NCI-H69 (cell line): ENCODE measurements at regions not wholly inside any gene's neighbourhood (a gene's known extent, or its start where the extent isn't known, plus 50 kb on each side); places are given as distances from the start of the nearest gene placed in this dataset.
A peak's percentile ranks its signal among the peaks of the same experiment; 100 is the strongest.
"Not testable (repeated sequence)": the region's sequence is repeated elsewhere in the genome, so short reads cannot be mapped to it uniquely, and the experiment has no call there.

ENCODE experiments used
- DNase-seq: peaks from one replicate; lab custom pipeline; 2025; lab: John Stamatoyannopoulos, UW

DNA sequence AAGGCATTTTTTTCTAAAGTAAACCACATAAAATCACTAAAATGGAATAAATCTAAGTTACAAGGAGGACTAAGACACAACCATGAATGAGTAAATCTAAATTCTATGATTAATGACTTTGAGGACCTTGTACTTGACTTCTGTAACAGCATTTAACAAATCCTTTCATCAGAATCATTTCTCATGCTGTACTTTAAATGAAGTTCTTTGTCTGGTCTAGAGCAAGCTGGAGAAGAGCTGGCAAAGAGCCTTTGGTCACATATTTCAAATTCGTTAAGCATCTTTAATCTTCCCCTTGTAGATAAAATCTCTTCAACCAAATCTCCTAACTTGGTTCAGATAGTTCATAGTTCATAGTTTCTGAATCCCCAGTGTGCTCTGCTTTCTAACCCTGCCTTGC is 405.4 kb downstream of the PTPRC start:
- DNase-seq = no peak

- peak; percentile 20 for DNase-seq
Observed at GRCh38 chr1:199046618-199047017, 407.8 kb downstream of the PTPRC start.

GRCh38 chr1:199054694-199055093 is 415.9 kb downstream of the PTPRC start:
- peak; percentile 30 for DNase-seq

- peak; percentile 19 for DNase-seq
Observed at GRCh38 chr1:199057322-199057721, 418.5 kb downstream of the PTPRC start.

GRCh38 chr1:199058281-199058680 is 419.4 kb downstream of the PTPRC start:
- DNase-seq = no peak

GRCh38 chr1:199064971-199065370 is 426.1 kb downstream of the PTPRC start:
- DNase-seq = peak; percentile 53

- no peak for DNase-seq
Observed at GRCh38 chr1:199067483-199067882, 428.6 kb downstream of the PTPRC start.

- DNase-seq = no peak
Observed at GRCh38 chr1:199071080-199071479, 432.2 kb downstream of the PTPRC start.

- DNase-seq = no peak
Observed at GRCh38 chr1:199073166-199073565, 434.3 kb downstream of the PTPRC start.

DNA sequence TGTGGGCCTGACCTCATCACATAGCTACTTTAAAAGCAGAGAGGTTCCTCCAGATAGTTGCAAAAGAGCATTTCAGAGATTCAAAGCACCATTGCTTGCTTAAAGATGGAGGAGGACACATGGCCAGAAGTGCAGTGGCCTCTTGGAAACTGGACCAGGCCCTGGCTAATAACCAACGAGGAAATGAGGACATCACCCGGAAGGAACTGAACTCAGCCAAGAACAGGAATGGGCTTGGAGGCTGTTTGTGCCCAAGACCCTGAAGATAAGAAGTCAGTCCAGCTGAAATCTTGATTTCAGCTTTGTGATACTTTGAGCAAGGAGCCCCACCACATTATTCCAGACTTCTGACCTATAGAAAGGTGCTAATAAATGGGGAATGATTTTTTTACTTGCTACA is 437.0 kb downstream of the PTPRC start:
- DNase-seq = no peak

- DNase-seq = no peak
Observed at GRCh38 chr1:199079994-199080393, 441.2 kb downstream of the PTPRC start.

DNA sequence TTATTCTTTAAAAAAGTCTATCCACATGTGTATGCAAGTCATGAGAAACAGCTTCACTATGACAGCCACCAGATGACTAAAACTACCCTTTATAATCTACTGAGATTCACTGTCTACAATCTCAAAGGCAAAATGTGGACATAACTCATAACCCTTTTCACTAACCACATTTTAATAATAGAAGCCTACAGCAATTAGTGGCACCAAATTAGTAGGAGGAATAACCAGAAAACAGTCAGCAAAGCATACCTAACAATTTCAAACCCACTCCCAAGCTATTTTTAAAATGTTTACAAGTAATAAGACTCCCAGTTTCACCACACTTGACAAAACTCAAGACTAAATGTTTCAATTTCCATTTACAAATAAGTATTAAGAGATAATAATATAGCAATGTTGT is 442.9 kb downstream of the PTPRC start:
- DNase-seq = no peak

- no peak for DNase-seq
Observed at GRCh38 chr1:199082778-199083389, 444.0 kb downstream of the PTPRC start.

- no peak for DNase-seq
Observed at GRCh38 chr1:199083680-199084079, 444.8 kb downstream of the PTPRC start.

- DNase-seq = peak; percentile 87
Observed at GRCh38 chr1:199084293-199084692, 445.5 kb downstream of the PTPRC start.

DNA sequence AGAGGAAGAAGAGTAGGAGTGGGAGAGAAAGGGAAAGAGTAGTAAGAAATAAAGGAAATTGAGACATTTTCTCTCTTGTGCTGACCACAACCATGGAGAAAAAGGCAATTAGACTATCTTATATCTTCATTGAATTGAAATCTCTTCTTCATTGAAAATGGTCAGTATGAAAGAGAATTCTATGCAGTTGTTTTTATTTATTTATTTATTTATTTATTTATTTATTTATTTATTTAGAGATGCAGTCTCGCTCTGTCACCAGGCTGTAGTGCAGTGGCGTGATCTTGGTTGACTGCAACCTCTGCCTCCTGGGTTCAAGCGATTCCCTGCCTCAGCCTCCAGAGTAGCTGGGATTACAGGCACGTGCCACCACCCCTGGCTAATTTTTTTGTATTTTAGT is 447.1 kb downstream of the PTPRC start:
- no peak for DNase-seq

- DNase-seq = no peak
Observed at GRCh38 chr1:199087144-199087543, 448.3 kb downstream of the PTPRC start.

GRCh38 chr1:199089393-199090122 is 450.7 kb downstream of the PTPRC start:
- DNase-seq = no peak

- not testable (repeated sequence) for DNase-seq
Observed at GRCh38 chr1:199095628-199096027, 456.8 kb downstream of the PTPRC start.

DNA sequence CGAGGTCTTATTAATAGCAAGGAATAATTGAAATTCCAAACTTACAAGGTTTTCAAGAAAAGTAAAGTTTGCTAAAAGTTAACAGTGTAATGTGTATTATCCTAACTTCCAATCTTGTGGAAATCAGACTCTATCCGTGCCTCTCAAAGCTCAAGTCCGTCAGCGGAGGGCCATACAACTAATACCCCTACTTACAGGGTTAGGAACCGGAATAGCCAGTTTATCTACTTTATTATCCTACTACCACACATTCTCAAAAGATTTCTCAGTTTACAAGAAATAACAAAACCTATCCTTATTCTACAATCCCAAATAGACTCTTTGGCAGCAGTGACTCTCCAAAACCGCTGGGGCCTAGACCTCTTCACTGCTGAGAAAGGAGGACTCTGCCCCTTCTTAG is 457.8 kb downstream of the PTPRC start:
- DNase-seq = no peak

GRCh38 chr1:199098468-199098867 is 459.6 kb downstream of the PTPRC start:
- no peak for DNase-seq

- no peak for DNase-seq
Observed at GRCh38 chr1:199101139-199101538, 462.3 kb downstream of the PTPRC start.

DNA sequence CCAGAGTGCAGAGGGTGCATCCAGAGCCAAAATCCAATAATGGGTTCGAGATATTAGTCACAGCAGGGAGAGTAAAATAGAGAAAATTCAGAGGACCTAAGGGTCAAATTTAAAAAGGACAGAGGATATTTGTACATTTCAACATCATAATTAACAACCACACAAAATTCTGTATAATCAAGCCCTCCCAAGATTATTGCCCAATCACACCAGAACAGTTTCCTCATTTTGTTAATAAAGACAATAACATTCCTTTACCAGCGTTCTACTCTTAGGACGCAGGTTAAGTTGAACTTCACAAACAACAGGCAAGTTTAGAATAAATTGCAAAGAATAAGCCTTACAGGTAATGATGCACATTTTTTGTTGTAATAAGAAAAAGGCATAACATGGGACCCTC is 462.8 kb downstream of the PTPRC start:
- no peak for DNase-seq

GRCh38 chr1:199102239-199102638 is 463.4 kb downstream of the PTPRC start:
- DNase-seq = no peak
